IPS-18c (cell line): ENCODE measurements at regions not wholly inside any gene's neighbourhood (a gene's known extent, or its start where the extent isn't known, plus 50 kb on each side); places are given as distances from the start of the nearest gene placed in this dataset.

Experiments used
- H3K4me3 ChIP-seq: 2 replicates; pipeline ENCODE4 v1.7.0; 2013; ENCODE audit warnings: low read depth, mild to moderate bottlenecking, low read length, moderate library complexity; ENCODE audit not compliant: insufficient read depth
- H3K9me3 ChIP-seq: one replicate; pipeline ENCODE4 v1.6.1; 2013; ENCODE audit warnings: mild to moderate bottlenecking, low read length, moderate library complexity; ENCODE audit not compliant: control insufficient read depth, insufficient read depth

DNA sequence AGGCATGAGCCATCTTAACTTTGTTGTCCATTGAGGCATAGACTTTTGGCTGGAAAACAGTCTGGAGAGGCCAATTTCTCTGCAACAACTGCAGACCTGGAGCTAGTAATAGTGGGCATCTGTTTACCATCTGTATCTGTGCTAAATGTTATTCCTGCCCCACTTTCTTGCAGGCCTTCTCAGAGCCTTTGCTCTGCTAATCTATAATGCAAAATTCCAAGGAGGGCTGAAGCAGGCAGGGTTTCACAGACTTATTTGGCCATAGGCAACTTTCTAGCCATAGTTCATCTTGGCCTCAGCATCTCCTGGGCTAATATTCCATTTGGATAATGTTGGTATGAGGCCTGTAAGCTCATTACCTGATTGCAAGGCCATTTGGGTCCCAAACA is 124.5 kb upstream of the CSF3R start:
- Histone ChIP-seq H3K9me3 (no peaks in the 10 kb centered on the region), H3K4me3 (no peak overlapping the region)

DNA sequence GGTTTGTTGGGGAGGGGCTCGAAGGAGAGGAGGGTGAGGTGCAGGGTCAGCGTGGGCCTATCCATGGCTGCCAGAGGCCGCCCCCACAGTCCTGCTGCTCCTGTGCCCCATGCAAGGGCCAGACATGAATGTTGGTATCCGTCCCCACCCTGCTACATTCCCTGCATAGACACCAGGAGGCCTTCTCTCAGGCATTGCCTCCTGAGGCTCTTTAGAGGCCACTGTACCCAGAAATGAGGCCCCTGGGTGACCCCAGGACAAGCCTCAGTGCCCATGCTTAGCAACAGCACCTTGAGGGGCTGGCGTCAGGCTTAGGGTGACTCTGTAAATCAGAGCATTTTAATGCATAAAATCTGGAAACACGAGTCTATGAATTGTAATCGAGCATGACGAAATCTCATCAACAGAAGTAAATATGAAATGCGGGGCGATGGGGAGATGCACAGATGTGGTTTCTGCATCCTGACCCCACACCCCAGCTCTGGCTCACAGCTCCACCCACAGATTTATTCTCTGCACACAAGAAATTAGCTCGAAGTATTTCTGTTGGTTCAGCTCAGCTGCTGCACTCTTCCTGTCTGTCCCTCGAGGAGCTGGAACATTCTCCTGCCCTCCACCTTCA is 124.0 kb upstream of the CSF3R start:
- no peaks in the 10 kb centered on the region for H3K9me3 ChIP-seq

DNA sequence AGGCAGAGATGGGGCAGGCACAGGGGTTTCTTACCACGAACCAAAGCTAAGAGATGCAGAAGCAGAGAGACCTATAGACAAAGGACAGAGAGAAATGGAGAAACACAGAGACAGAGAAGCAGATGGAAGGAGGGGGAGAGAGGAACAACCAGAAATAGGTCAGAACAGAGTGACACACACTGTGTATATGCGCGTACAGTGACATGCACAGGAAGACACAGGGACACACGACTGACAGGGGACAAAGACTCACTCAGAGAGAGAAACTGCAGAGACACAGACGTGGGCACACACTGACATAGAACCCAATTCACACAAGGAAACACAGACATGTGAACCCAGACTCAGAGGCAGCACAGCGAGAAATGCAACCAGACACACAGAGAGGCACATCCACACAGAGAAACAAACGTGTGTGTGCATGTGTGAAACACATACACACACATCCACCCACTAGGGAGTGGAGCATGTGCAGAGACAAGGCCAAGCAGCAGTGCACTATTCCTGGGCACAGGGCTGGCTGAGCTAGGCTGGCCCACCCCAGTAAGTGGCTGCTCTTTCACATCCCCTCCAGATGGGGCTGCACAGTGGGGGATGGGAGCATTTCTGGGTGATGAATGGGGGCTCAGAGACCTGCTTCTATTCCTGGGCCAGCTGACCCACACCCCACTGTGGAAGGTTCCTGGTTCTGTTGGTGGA is 123.4 kb upstream of the CSF3R start:
- Histone ChIP-seq H3K4me3 (no peak overlapping the region), H3K9me3 (no peaks in the 10 kb centered on the region)

More for the DNA sequence above, 124.0 kb upstream of the CSF3R start:
- no peak overlapping the region for H3K4me3 ChIP-seq

DNA sequence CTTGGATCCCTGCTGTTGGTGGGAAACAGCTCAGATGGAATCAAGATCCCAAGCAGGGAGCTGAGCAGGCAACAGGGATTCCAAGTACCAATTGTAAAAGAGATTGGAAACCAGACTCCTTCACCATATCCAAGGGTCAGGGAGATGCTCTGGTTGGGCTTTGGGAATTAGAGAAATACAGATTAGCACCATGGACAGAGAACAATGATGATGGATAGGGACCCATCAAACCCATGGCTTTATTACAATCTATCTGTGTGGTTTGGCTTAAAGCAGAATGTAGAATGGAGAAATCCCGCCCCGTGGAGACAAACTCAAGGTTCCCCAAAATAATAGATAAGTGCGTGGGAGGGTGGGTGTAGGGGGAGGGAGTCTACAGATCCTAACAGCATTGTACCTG is 120.7 kb upstream of the CSF3R start:
- H3K4me3 ChIP-seq = no peak overlapping the region
- no peaks in the 10 kb centered on the region for H3K9me3 ChIP-seq

DNA sequence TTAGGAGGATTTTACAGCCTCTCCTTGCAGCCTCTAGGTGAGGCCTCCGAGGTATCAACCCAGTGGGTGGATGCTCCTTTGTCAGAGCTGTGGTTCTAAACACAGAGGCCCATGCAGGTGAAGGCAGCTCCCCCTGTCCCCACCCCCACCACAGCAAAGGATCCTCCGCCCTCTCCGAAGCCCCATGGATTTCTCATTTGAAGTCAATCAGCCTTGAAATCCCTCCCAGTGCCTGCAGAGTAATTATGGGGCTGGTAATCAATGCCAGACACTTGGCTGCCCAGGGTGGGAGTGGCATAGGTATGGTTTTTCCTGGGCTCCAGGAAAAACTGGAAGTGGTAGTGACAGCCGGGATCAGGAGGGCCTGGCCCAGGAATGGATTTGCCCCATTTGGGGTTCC is 119.5 kb upstream of the CSF3R start:
- H3K9me3 ChIP-seq = no peaks in the 10 kb centered on the region
- H3K4me3 ChIP-seq = no peak overlapping the region

DNA sequence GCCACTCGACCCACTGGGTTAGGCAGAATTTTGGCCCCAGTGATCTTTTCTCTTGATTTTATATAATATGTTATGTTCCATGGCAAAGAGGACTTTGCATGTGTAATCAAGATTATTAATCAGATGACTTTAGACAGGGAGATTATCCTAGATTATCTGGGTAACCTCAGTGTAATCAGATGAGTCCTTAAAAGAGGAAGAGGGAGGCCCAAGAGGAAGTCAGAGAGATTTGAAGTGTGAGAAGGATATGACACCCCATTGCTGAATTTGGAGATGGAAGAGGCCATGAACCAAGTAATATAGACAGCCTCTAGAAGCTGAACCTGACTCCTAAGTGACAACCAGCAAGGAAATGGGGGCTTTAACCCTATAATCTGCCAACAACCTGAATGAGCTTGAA is 117.1 kb upstream of the CSF3R start:
- H3K4me3 ChIP-seq = no peak overlapping the region

DNA sequence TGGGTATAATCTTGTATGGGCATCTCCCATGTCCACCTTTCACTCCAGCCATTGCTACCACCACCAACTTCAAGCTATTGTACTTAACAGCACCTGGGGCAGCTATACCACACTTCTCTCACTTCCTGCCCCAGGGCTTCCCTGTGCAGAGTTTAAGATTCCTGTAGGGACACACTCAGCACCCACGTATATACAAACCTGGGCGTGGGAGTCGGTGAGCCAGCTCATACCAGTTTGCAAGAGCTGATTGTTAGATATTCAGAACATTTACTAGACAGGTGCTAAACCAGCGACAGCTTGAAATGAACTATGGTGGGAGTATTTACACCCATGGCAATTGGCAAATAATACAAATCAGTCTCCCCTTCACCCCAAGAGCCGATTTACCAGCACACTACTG is 114.8 kb upstream of the CSF3R start:
- no peak overlapping the region for H3K4me3 ChIP-seq
- H3K9me3 ChIP-seq = no peaks in the 10 kb centered on the region

More for the DNA sequence above, 117.1 kb upstream of the CSF3R start:
- H3K9me3 ChIP-seq = no peaks in the 10 kb centered on the region

DNA sequence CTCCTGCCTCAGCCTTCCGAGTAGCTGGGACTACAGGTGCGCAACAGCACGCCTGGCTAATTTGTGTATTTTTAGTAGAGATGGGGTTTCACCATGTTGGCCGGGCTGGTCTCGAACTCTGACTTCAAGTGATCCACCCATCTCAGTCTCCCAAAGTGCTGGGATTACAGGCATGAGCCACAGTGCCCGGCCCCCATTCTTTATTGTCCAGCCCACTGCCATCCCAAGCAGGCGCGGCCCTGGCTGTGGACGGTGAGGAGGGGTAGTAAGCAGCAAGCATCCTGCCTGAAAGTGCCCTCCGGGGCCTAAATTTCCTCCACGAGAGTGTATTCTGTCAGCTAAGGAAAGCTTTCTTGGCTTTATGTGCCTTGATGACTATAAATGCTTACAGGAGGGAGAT is 113.2 kb upstream of the CSF3R start:
- Histone ChIP-seq H3K4me3 (no peak overlapping the region), H3K9me3 (no peaks in the 10 kb centered on the region)

DNA sequence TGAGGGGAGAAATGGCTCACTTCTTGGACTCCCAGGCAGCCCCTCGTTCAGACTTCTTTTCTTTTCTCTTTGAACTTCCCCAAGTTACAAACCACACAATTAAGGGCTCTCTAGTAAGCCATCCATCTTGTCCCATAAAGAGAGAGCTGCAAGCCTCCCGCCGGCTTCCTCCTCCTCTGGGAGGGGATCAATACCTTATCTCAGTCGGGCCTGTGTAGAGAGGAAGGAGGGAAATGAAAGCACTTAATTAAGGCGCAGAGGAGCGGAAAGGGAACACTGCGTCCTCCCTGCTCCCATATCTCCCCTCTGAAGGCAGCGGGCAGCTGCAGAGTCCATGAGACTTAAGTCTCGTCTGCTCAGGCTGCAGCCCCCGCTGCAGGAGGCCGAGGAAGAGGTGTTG is 112.6 kb upstream of the CSF3R start:
- Histone ChIP-seq H3K4me3 (no peak overlapping the region), H3K9me3 (no peaks in the 10 kb centered on the region)

DNA sequence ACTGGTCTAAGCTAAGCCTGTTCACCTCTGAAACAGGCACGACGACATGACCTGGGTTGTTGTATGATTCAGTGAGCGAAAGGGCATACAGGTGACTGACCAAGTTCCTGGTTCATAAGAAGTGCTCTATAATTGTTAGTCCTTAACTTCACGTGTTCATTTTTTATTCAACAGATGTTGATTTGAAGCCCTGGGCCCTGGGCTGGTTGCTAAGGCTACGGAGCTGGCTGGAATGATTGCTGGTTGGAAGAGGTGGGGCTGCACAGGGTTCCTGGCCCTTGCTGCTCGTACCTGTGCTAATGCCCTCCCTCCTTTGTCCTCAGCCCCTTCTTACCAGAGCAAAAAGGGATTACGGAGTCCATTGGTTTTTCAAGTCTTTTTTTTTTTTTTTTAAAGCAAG is 111.3 kb upstream of the CSF3R start:
- no peaks in the 10 kb centered on the region for H3K9me3 ChIP-seq
- H3K4me3 ChIP-seq = no peak overlapping the region

DNA sequence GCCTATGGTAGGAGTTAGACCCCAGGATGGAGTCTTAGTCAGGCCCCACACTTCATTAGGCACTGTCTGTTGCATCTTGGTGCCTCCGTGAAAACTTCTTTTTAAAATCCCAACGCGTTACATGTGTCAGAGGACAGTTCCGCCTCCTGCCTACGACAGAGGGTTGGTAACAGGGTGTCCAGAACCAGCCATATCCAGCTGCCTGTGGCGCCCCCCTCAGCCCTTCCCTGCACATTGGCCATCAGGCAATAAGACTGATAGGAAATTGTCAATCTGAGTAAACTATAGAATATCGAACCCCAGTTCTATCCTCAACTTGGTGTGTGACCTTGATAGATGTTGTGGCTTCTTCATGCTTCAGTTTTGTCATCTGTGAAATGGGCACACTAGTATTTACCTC is 108.6 kb upstream of the CSF3R start:
- Histone ChIP-seq H3K4me3 (no peak overlapping the region), H3K9me3 (no peaks in the 10 kb centered on the region)

DNA sequence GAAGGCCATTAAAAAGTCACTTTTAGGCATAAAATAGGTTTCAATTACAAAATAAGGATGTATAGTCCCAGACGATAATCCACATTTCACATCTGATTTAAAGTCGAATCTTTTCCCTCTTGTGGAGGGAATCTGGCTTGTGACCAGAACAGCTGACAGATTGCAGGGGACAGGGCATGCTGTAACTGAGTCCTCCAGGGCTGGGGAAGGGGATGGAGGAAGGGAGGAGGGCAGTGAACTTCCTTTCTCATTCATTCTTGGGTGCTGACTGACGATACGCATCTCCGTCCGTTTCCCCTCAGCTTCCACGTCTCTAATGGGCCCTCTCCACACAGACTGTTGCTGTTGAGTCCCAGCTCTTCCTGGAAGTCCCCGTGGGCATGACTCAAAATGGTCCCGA is 108.1 kb upstream of the CSF3R start:
- H3K4me3 ChIP-seq = no peak overlapping the region
- no peaks in the 10 kb centered on the region for H3K9me3 ChIP-seq

DNA sequence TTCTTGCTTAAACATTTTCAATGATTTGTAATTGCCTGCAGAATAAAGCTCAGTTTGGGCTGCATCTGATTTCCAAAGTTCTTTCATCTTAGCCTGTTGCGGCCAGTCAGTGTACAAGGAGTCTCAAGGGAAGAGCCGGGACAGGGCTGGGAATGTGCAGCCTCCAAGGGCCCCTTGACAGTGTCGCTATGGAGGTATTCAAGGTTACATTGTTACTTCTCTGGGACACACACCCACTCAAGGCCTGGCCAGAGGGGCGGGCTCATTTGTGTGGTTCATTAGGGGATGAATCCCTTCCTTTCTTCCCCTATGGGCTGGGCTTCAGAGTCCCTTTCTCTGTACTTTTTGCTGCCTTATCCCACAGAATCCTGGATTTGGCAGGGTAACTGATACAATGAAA is 107.6 kb upstream of the CSF3R start:
- no peak overlapping the region for H3K4me3 ChIP-seq

DNA sequence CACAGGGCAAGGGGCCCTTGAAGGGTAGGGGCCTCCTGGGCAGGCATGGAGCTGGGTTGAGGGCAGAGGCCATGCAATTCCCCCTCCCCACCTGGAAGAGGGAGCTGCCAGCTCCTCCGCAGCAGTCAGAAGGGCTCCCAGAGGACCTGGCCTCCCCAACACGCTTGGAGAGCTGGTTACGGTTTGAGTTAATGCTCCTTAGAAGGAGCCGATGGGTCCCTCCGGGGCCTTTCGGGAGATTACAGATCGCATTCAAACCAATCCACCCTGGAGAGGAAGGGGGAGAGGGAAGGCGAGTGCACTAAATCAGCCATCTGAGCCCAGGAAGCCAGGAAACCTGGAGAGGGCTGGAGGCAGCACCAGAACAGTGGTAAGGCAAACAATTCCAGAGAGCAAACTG is 106.3 kb upstream of the CSF3R start:
- no peak overlapping the region for H3K4me3 ChIP-seq
- no peaks in the 10 kb centered on the region for H3K9me3 ChIP-seq

More for the DNA sequence above, 107.6 kb upstream of the CSF3R start:
- H3K9me3 ChIP-seq = no peaks in the 10 kb centered on the region

DNA sequence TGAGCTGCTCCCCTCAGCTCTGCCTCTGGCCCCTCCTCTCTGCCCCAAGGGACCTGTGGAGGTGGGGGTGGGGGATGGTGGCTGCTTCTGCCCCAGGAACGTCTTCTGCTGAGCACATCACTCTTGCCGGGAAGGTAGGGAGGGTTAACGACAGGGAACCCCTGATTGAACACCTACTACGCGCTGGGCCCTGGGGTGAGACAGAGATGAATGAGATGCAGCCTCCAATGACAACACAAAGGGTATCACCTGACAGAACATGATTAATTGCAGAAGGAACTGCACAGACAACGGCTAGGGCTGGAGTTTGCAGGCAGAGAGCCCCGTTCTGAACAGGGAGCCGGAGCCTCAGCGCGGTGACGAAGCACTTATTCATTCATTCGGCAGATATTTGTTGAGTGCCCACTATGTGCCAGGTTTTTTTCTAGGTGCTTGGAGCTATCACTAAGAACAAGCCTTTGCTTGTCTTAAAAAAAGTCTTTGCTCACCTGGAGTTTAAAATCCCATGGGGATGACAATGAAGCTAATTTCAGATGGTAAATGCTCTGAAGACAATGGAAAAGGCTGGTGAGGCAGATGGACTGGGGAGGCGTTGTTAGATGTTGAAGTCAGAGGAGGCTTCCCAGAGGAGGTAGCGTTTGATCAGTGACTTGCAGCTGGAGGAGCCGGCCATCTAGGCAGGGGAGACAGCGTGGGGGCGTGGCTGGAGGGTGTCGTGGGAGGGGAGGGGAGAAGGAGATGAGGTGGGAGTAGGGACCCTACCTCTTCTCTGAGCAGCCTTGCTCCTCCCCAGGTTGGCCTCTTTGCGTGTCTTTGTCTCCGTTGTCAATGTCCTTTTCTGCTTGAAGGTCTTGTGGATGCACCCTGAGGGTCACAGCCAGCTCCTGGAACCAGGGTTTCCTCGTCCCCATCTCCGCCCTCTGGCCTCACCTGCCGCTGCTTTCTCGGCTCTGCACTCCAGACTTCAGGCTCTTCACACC is 103.1 kb upstream of the CSF3R start:
- Histone ChIP-seq H3K4me3 (no peak overlapping the region), H3K9me3 (peaks cover 2% of the 10 kb centered on the region)

DNA sequence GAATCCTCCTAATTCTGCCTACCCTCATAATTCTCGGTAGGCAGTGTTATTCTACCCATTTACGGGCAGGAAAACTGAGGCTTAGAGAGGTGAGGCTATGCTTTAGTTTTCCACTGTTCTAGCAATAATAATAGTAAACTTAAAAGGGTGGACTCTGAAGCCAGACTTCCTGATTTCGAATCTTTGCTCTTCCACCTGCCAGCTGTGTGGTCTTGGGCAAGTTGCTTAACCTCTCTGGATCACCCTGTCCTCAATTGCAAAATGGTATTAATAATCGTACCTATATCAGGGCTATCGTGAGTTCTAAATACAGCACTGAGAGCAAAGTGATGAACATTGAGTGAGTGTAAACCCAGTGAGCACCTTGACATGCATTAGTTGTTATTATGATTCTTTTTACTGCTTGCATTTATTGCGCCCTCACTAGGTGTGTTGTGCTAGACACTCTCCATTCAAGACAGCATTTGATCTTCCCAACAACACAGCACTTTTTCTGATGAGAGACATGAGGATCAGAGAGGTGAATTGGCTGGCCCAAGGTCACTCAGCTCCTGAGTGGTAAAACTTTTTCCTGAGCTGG is 102.3 kb upstream of the CSF3R start:
- H3K9me3 ChIP-seq = peaks cover 2% of the 10 kb centered on the region
- H3K4me3 ChIP-seq = no peak overlapping the region

DNA sequence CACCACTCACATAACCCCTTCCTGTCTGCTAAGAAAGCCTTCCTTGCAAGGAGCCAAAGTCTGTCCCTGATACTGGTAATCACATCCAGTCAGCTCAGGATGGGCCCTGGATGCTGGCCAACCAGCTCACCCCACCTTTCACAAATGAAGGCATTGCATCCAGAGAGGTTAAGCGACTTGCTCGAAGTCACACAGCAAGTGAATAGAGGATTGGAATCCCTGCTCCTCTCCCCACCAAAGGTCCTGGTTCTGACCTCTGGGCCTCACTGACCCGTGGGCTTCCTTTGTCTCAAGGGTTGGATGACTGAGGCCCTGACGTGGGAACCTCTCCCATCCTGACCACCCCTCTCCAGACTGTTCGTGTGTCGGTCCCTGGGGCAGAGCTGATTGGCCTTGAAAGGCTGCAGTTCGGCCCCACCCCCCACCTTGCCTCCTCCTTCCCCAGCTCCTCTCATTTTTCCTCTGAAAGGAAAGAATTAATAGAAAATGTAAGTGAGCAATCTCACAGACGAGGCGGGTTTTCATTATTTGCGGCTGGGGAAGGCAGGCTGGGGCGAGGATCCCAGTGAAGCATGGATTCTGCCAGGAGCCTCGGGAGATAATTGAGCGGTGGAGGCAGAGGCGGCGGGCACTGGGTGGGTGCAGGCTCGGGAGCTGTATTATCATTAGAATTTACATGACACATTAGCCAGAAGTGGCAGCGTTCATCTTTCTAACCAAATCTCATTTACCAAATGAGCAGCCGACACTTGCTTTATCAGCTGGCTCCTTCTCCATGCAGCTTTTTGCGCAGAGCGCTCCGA is 101.5 kb upstream of the CSF3R start:
- Histone ChIP-seq H3K9me3 (peaks cover 2% of the 10 kb centered on the region), H3K4me3 (no peak overlapping the region)
